ENCODE measurements at regions not wholly inside any gene's neighbourhood (a gene's known extent, or its start where the extent isn't known, plus 50 kb on each side); places are given as distances from the start of the nearest gene placed in this dataset.

GRCh38 chr11:37109286-37109585 lies 511.2 kb upstream of the RAG2 start:
- ChIA-PET POLR2A (no interaction called here), CTCF (no interaction called here)
- no peak for DNase-seq (ENCODE audit: extremely low spot score)
- TF ChIP-seq CTCF (IDR thresholded peaks at IDR 0.05; ENCODE audit: control extremely low read depth, extremely low read depth, low read depth, missing control alignments) = no peak

- POLR2A ChIA-PET = no interaction called here
- no peak for TF ChIP-seq CTCF (IDR thresholded peaks at IDR 0.05; ENCODE audit: control extremely low read depth, extremely low read depth, low read depth, missing control alignments)
- CTCF ChIA-PET = no interaction called here
- no peak for DNase-seq (ENCODE audit: extremely low spot score)
Measured at GRCh38 chr11:37108436-37109285, 510.6 kb upstream of the RAG2 start.

GRCh38 chr11:37107831-37108230 lies 509.8 kb upstream of the RAG2 start:
- no peak for DNase-seq (ENCODE audit: extremely low spot score)
- TF ChIP-seq CTCF (IDR thresholded peaks at IDR 0.05; ENCODE audit: control extremely low read depth, extremely low read depth, low read depth, missing control alignments) = no peak
- POLR2A ChIA-PET = no interaction called here
- CTCF ChIA-PET = no interaction called here

GRCh38 chr11:37107415-37107814 lies 509.4 kb upstream of the RAG2 start:
- no peak for DNase-seq (ENCODE audit: extremely low spot score)
- no peak for TF ChIP-seq CTCF (IDR thresholded peaks at IDR 0.05; ENCODE audit: control extremely low read depth, extremely low read depth, low read depth, missing control alignments)
- CTCF ChIA-PET = interaction anchor here (1.8 kb wide), 1 partner anchor 10 kb away, joined by 5 read pairs; no protein-coding TSS in a partner anchor
- POLR2A ChIA-PET = no interaction called here

GRCh38 chr11:37105427-37105826 lies 507.4 kb upstream of the RAG2 start:
- no peak for TF ChIP-seq CTCF (IDR thresholded peaks at IDR 0.05; ENCODE audit: control extremely low read depth, extremely low read depth, low read depth, missing control alignments)
- ChIA-PET POLR2A (no interaction called here), CTCF (interaction anchor here (1.0 to 1.3 kb wide), 2 partner anchors 12 to 19 kb away, joined by 3 read pairs; no protein-coding TSS in a partner anchor)
- DNase-seq (ENCODE audit: extremely low spot score) = no peak

GRCh38 chr11:37104380-37104779 lies 506.3 kb upstream of the RAG2 start:
- TF ChIP-seq CTCF (IDR thresholded peaks at IDR 0.05; ENCODE audit: control extremely low read depth, extremely low read depth, low read depth, missing control alignments) = no peak
- CTCF ChIA-PET = no interaction called here
- POLR2A ChIA-PET = no interaction called here

More at GRCh38 chr11:37104380-37104779, 506.3 kb upstream of the RAG2 start:
- no peak for DNase-seq (ENCODE audit: extremely low spot score)

Data from GM10248 (cell line).